ENCODE measurements at regions not wholly inside any gene's neighbourhood (a gene's known extent, or its start where the extent isn't known, plus 50 kb on each side); places are given as distances from the start of the nearest gene placed in this dataset.
"Not testable (repeated sequence)": the region's sequence is repeated elsewhere in the genome, so short reads cannot be mapped to it uniquely, and the experiment has no call there.

DNA sequence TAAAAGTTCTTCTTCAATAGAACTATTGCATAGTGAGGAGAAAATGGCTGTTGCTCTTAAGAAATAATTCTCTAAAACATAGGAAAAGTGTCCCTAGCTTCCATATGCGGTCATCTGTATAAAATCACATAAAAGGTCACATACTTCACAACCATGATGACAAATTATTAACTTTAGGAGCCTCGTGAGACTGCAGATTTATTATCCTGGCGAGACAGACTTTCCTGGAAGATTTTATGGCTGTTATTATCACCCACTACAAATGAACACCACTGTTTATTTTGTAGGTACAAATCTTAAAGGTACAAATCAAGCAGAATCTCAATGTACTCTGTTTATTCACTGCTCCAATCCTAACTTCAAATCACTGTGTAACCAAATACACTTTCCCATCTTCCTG, 55.0 kb upstream of the AGAP4 start:
- H3K27ac ChIP-seq (ENCODE audit: extremely low read depth, low read depth, low read length); H3K4me1 ChIP-seq (ENCODE audit: control insufficient read depth, insufficient read depth, low read length); H3K4me3 ChIP-seq (ENCODE audit: low read depth, low read length); H3K9me3 ChIP-seq (ENCODE audit: control insufficient read depth, insufficient read depth, low read depth, low read length); POLR2A ChIA-PET; CTCF ChIA-PET; H3K36me3 ChIP-seq (ENCODE audit: control insufficient read depth in 2 of 2, insufficient read depth in 1 of 2, low read length in 2 of 2): not testable (repeated sequence)

DNA sequence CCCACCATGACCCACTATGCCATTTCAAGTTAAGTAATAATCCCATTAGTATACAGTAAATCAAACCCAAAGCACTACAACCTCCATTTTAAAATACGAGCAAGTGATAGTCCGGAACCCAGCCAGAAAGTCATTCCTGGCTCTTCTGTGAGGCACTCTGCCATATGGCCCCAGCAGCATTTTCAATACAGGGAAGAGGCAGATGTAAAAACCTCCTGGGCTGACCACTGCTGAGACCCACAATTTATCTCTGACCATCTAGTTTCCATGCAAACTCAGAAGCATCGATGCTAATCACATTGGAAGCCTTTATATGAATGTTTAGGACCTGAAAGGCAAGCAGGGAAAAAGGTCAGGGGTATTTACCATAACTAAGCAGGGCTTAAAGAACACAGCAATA, 56.3 kb upstream of the AGAP4 start:
- H3K4me1 ChIP-seq (ENCODE audit: control insufficient read depth, insufficient read depth, low read length); CTCF ChIA-PET; H3K36me3 ChIP-seq (ENCODE audit: control insufficient read depth in 2 of 2, insufficient read depth in 1 of 2, low read length in 2 of 2); H3K27ac ChIP-seq (ENCODE audit: extremely low read depth, low read depth, low read length); POLR2A ChIA-PET; H3K9me3 ChIP-seq (ENCODE audit: control insufficient read depth, insufficient read depth, low read depth, low read length); H3K4me3 ChIP-seq (ENCODE audit: low read depth, low read length): not testable (repeated sequence)

DNA sequence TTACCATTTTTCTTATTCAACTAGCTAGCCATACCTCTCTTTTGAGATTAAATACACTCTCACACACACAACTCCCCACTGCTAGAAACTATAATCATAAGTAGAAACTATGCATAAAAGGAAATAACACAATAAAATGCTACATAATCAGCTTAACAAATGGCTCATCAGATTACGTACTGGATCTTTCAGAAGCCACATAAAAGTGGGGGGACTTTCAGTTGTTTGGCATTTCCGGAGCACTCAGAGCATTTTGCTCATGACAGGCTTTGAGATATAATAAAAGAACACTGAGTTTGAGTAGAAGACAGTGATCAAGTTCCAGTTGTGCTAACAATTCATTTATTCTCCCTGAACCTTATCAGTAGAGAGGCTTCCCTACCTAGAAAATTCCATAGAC, 56.8 kb upstream of the AGAP4 start:
- H3K36me3 ChIP-seq (ENCODE audit: control insufficient read depth in 2 of 2, insufficient read depth in 1 of 2, low read length in 2 of 2); CTCF ChIA-PET; H3K4me3 ChIP-seq (ENCODE audit: low read depth, low read length); H3K27ac ChIP-seq (ENCODE audit: extremely low read depth, low read depth, low read length); H3K9me3 ChIP-seq (ENCODE audit: control insufficient read depth, insufficient read depth, low read depth, low read length); H3K4me1 ChIP-seq (ENCODE audit: control insufficient read depth, insufficient read depth, low read length); POLR2A ChIA-PET: not testable (repeated sequence)

DNA sequence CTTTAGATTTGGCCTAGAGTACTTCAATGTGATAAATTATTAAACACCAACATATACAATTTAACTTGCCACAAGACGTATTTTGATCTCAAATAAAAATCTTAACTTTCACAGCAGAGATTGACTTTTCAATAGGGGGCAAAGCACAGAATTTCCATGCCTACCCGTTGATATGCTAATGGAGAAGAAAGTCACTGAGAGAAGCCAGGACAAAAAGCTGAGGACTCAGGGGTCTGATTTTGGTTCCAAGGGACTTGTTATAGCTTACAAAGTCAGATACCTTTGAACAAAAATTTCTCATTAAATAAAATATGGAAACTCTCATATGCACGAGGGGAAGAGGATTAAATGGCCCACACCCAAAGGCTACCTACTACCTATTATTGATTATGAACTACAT, 59.1 kb upstream of the TIMM23 start:
- H3K36me3 ChIP-seq (ENCODE audit: control insufficient read depth in 2 of 2, insufficient read depth in 1 of 2, low read length in 2 of 2); CTCF ChIA-PET; H3K9me3 ChIP-seq (ENCODE audit: control insufficient read depth, insufficient read depth, low read depth, low read length); H3K4me1 ChIP-seq (ENCODE audit: control insufficient read depth, insufficient read depth, low read length); POLR2A ChIA-PET; H3K27ac ChIP-seq (ENCODE audit: extremely low read depth, low read depth, low read length); H3K4me3 ChIP-seq (ENCODE audit: low read depth, low read length): not testable (repeated sequence)

DNA sequence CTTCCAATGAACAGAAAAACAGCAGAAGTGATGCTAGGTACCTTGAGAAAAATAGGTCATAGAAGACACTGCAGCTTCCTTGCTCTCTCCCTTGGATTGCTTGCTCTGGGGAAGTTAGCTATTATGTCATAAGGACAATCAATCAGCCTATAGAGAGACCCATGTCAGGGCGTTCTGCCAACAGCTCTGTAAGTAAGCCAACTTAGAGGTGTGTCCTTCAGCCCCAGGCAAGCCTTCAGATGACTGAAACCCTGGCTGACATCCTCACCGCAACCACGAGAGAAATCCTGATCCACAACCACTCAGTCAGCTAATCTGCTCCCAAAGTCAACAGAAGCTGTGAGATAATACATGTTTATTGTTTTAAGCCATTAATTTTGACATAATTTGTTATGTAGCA, 57.5 kb upstream of the TIMM23 start:
- H3K4me1 ChIP-seq (ENCODE audit: control insufficient read depth, insufficient read depth, low read length); H3K27ac ChIP-seq (ENCODE audit: extremely low read depth, low read depth, low read length); H3K4me3 ChIP-seq (ENCODE audit: low read depth, low read length); POLR2A ChIA-PET; H3K36me3 ChIP-seq (ENCODE audit: control insufficient read depth in 2 of 2, insufficient read depth in 1 of 2, low read length in 2 of 2); H3K9me3 ChIP-seq (ENCODE audit: control insufficient read depth, insufficient read depth, low read depth, low read length); CTCF ChIA-PET: not testable (repeated sequence)

DNA sequence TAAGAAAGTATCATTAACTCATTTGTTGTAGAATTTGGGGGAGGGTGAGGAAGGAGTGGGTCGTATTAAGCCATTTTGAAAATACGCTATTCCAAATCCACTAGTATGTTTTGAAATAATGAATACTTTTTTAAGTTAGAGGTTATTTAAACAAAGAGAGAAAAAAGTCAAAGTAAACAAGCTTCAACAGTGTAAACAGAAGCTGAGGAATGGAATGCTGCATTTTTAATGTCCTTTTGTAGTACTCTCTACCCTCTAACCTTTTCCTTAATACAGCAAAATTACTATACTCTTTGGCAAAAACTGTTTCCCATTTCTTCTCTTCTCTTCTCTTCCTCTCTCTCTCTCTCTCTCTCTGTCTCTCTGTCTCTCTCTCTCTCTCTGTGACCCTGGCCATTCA, 56.7 kb upstream of the TIMM23 start:
- POLR2A ChIA-PET; H3K4me3 ChIP-seq (ENCODE audit: low read depth, low read length); H3K27ac ChIP-seq (ENCODE audit: extremely low read depth, low read depth, low read length); H3K9me3 ChIP-seq (ENCODE audit: control insufficient read depth, insufficient read depth, low read depth, low read length); H3K4me1 ChIP-seq (ENCODE audit: control insufficient read depth, insufficient read depth, low read length); CTCF ChIA-PET; H3K36me3 ChIP-seq (ENCODE audit: control insufficient read depth in 2 of 2, insufficient read depth in 1 of 2, low read length in 2 of 2): not testable (repeated sequence)
- 0 out of 2 replicates have a peak, but pooled peaks have one; percentile 53 for TF ChIP-seq ZNF596 (tag by site-specific recombination; IDR thresholded peaks at IDR 0.05)

DNA sequence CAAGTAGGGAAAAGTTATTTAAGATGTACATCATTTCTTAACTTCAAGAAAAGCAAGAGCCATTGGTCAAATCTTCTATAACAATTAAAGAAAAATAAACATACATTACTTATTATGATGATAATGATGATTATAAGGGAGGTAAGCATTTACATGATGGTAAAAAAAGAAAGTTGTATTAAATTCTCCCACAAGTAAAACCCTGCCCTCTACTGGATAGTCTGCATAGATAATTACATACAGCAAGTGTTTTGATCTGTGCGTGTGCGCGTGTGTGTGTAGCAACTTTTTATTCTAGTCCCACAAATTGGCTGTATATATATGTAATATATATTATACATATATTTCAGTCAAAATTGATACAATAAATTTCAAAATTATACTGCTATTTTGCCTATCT, 51.4 kb upstream of the TIMM23 start:
- H3K4me1 ChIP-seq (ENCODE audit: control insufficient read depth, insufficient read depth, low read length); H3K4me3 ChIP-seq (ENCODE audit: low read depth, low read length); H3K27ac ChIP-seq (ENCODE audit: extremely low read depth, low read depth, low read length); H3K36me3 ChIP-seq (ENCODE audit: control insufficient read depth in 2 of 2, insufficient read depth in 1 of 2, low read length in 2 of 2); POLR2A ChIA-PET; H3K9me3 ChIP-seq (ENCODE audit: control insufficient read depth, insufficient read depth, low read depth, low read length): not testable (repeated sequence)
- CTCF ChIA-PET = interaction anchor here (0.7 kb wide), 1 partner anchor 292 kb away, joined by 3 read pairs; no protein-coding TSS in a partner anchor

All from HEK293 (cell line).